ENCODE measurements at regions not wholly inside any gene's neighbourhood (a gene's known extent, or its start where the extent isn't known, plus 50 kb on each side); places are given as distances from the start of the nearest gene placed in this dataset.

GRCh38 chr19:27918818-27919217 lies 1294.1 kb downstream of the UQCRFS1 start:
- Histone ChIP-seq H3K27me3 (ENCODE audit: insufficient read depth, poor library complexity, severe bottlenecking) (no peaks in the 10 kb centered on the region), H3K27ac (replicated peaks) (no peak overlapping the region), H3K4me3 (replicated peaks; ENCODE audit: insufficient read depth, low read length) (no peak overlapping the region)
- TF ChIP-seq REST (IDR thresholded peaks at IDR 0.05; ENCODE audit: insufficient replicate concordance, low read depth) = no peak
- no peak for TF ChIP-seq SPI1 (IDR thresholded peaks at IDR 0.05; ENCODE audit: borderline replicate concordance, low read depth)
- DNase-seq (ENCODE audit: low read depth in 1 of 2, low spot score in 1 of 2) = no peak

GRCh38 chr19:27911122-27911898 lies 1301.6 kb downstream of the UQCRFS1 start:
- no peak for DNase-seq (ENCODE audit: low read depth in 1 of 2, low spot score in 1 of 2)

GRCh38 chr19:27909861-27910260 lies 1303.1 kb downstream of the UQCRFS1 start:
- Histone ChIP-seq H3K27ac (replicated peaks) (no peak overlapping the region), H3K27me3 (ENCODE audit: insufficient read depth, poor library complexity, severe bottlenecking) (no peaks in the 10 kb centered on the region), H3K4me3 (replicated peaks; ENCODE audit: insufficient read depth, low read length) (no peak overlapping the region)
- no peak for DNase-seq (ENCODE audit: low read depth in 1 of 2, low spot score in 1 of 2)
- TF ChIP-seq POLR2AphosphoS5 (IDR thresholded peaks at IDR 0.05; ENCODE audit: low read depth) (no peak), CTCF (IDR thresholded peaks at IDR 0.05; ENCODE audit: insufficient read depth, low read length) (no peak), SPI1 (IDR thresholded peaks at IDR 0.05; ENCODE audit: borderline replicate concordance, low read depth) (no peak), REST (IDR thresholded peaks at IDR 0.05; ENCODE audit: insufficient replicate concordance, low read depth) (no peak), GABPA (IDR thresholded peaks at IDR 0.05; ENCODE audit: low read depth) (no peak)

More at GRCh38 chr19:27911122-27911898, 1301.6 kb downstream of the UQCRFS1 start:
- H3K27ac ChIP-seq (replicated peaks) = no peak overlapping the region
- no peak overlapping the region for H3K4me3 ChIP-seq (replicated peaks; ENCODE audit: insufficient read depth, low read length)
- no peaks in the 10 kb centered on the region for H3K27me3 ChIP-seq (ENCODE audit: insufficient read depth, poor library complexity, severe bottlenecking)
- TF ChIP-seq GABPA (IDR thresholded peaks at IDR 0.05; ENCODE audit: low read depth) (no peak), CTCF (IDR thresholded peaks at IDR 0.05; ENCODE audit: insufficient read depth, low read length) (no peak), REST (IDR thresholded peaks at IDR 0.05; ENCODE audit: insufficient replicate concordance, low read depth) (no peak), POLR2AphosphoS5 (IDR thresholded peaks at IDR 0.05; ENCODE audit: low read depth) (no peak), SPI1 (IDR thresholded peaks at IDR 0.05; ENCODE audit: borderline replicate concordance, low read depth) (no peak)
